CD4-positive, alpha-beta T cell (primary cell): ENCODE measurements at regions not wholly inside any gene's neighbourhood (a gene's known extent, or its start where the extent isn't known, plus 50 kb on each side); places are given as distances from the start of the nearest gene placed in this dataset.

Experiments used
- ATAC-seq: fragments of 200-7000 bp; cut with Tn5 transposase; one replicate; pipeline ENCODE4 v1.10.0; 2022; ENCODE audit warnings: mild to moderate bottlenecking; ENCODE audit not compliant: poor library complexity
- CTCF ChIA-PET: fragments of 350-600 bp; sonication (Branson Sonifier 250); formaldehyde crosslinking; loops from one replicate; lab custom pipeline; 2021; ENCODE audit warnings: antibody characterized with exemption, inconsistent platforms; lab: Charles Lee
- POLR2A ChIA-PET: fragments of 350-600 bp; sonication (Branson Sonifier 250); formaldehyde crosslinking; loops from one replicate; lab custom pipeline; 2021; ENCODE audit warnings: antibody characterized with exemption, inconsistent platforms; lab: Charles Lee
- DNase-seq, 14 experiments: peaks; one replicate each; pipeline ENCODE4 v3.0.0-alpha.2; 2013 to 2020; ENCODE audit warnings: mixed read lengths in 2 of 14
- H3K27ac ChIP-seq, 2 donors: one replicate each; pipeline versions ENCODE4 v1.5.1 to v1.7.0; 2013; ENCODE audit warnings: low read length in 2 of 2, low read depth in 1 of 2, mild to moderate bottlenecking in 1 of 2
- H3K27me3 ChIP-seq, 2 experiments: 1 replicate in 1 of 2; 2 replicates in 1 of 2; pipeline versions ENCODE4 v1.6.1 to v1.7.0; 2013; ENCODE audit warnings: low read length in 2 of 2, control low read depth in 1 of 2, mild to moderate bottlenecking in 1 of 2, moderate library complexity in 1 of 2; ENCODE audit not compliant: insufficient read depth in 2 of 2, control insufficient read depth in 1 of 2
- H3K36me3 ChIP-seq: one replicate; pipeline ENCODE4 v1.6.1; 2013; ENCODE audit warnings: low read length, control low read depth; ENCODE audit not compliant: insufficient read depth
- H3K4me1 ChIP-seq: one replicate; pipeline ENCODE4 v1.6.1; 2013; ENCODE audit warnings: low read length, control low read depth; ENCODE audit not compliant: insufficient read depth
- H3K4me3 ChIP-seq: one replicate; pipeline ENCODE4 v1.5.1; 2013; ENCODE audit warnings: mild to moderate bottlenecking, low read length, moderate library complexity
- H3K9me3 ChIP-seq, 2 experiments: 1 replicate in 1 of 2; 2 replicates in 1 of 2; pipeline versions ENCODE4 v1.6.1 to v1.7.0; 2013; ENCODE audit warnings: low read length in 2 of 2, mild to moderate bottlenecking in 2 of 2, control low read depth in 1 of 2, moderate library complexity in 1 of 2; ENCODE audit not compliant: control insufficient read depth in 1 of 2, insufficient read depth in 1 of 2
- H3K27ac Mint-ChIP-seq: one replicate; pipeline ENCODE4 v1.8.0; 2020; ENCODE audit warnings: mixed read lengths
- H3K27me3 Mint-ChIP-seq: one replicate; pipeline ENCODE4 v1.8.0; 2021; ENCODE audit warnings: mixed read lengths
- H3K36me3 Mint-ChIP-seq: one replicate; pipeline ENCODE4 v1.8.0; 2021; ENCODE audit warnings: low read depth, mixed read lengths
- H3K4me1 Mint-ChIP-seq: one replicate; pipeline ENCODE4 v1.8.0; 2021; ENCODE audit warnings: low read depth, mixed read lengths
- H3K4me3 Mint-ChIP-seq: one replicate; pipeline ENCODE4 v1.8.0; 2020; ENCODE audit warnings: mild to moderate bottlenecking, mixed read lengths
- H3K9me3 Mint-ChIP-seq: one replicate; pipeline ENCODE4 v1.8.0; 2020; ENCODE audit warnings: mixed read lengths
- CTCF ChIP-seq: fragments of 200-600 bp; IDR thresholded peaks from one replicate; pipeline ENCODE4 v1.8.0; 2022; ENCODE audit warnings: antibody characterized with exemption, mild to moderate bottlenecking
- intact Hi-C, 2 experiments: fragments of 100-400 bp; cut with DNase I in 1 of 2; cut with micrococcal nuclease in 1 of 2; formaldehyde crosslinking; loops; one replicate each; pipeline versions ENCODE4 v1.15.1 to v1.9.0; 2023 to 2025; cut with DNase I, micrococcal nuclease

GRCh38 chr10:78820007-78820362 is 248.8 kb upstream of the ZMIZ1 start:
- no peaks in the 10 kb centered on the region for H3K9me3 ChIP-seq
- no peak overlapping the region for H3K27ac Mint-ChIP-seq
- intact Hi-C loops, result no loop called here
- ATAC-seq (no peak), DNase-seq (no peak)
- no peak overlapping the region for H3K4me3 ChIP-seq
- H3K4me3 Mint-ChIP-seq, result no peak overlapping the region
- H3K36me3 ChIP-seq, result no peaks in the 10 kb centered on the region
- no peaks in the 10 kb centered on the region for H3K9me3 Mint-ChIP-seq
- H3K27ac ChIP-seq, result no peak overlapping the region
- CTCF ChIA-PET, result no interaction called here
- H3K4me1 Mint-ChIP-seq, result no peaks in the 10 kb centered on the region
- H3K27me3 Mint-ChIP-seq, result no peaks in the 10 kb centered on the region
- no peaks in the 10 kb centered on the region for H3K36me3 Mint-ChIP-seq
- H3K4me1 ChIP-seq, result no peaks in the 10 kb centered on the region
- no peaks in the 10 kb centered on the region for H3K27me3 ChIP-seq
- POLR2A ChIA-PET, result no interaction called here
- no peak for TF ChIP-seq CTCF

DNA sequence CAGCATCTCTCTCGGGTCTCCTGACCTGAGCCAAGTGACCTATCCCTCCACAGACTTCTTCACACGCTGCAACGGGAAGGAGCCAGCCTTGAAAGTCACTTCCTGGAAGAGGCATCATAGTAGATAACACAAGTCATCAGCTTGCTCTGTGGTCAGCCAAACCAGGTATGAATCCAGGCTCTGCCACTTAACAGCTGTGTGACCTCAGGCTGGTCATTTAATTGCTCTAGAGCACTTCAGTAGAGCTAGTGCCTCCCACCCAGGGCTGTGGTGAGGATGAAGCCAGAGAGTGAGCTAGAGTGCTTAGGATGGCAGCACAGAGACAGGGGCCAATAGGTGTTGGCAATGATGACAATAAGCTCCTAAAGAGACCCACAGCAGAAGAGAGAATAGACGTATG is 247.7 kb upstream of the ZMIZ1 start:
- Mint-ChIP-seq H3K36me3 (no peaks in the 10 kb centered on the region), H3K4me1 (no peaks in the 10 kb centered on the region), H3K27ac (no peak overlapping the region), H3K4me3 (no peak overlapping the region), H3K27me3 (no peaks in the 10 kb centered on the region), H3K9me3 (no peaks in the 10 kb centered on the region)
- TF ChIP-seq CTCF, result no peak
- intact Hi-C loops, result no loop called here
- no peak overlapping the region for H3K4me3 ChIP-seq
- no peaks in the 10 kb centered on the region for H3K27me3 ChIP-seq
- ChIA-PET POLR2A (no interaction called here), CTCF (no interaction called here)
- no peaks in the 10 kb centered on the region for H3K36me3 ChIP-seq
- H3K4me1 ChIP-seq, result no peaks in the 10 kb centered on the region
- no peaks in the 10 kb centered on the region for H3K9me3 ChIP-seq
- DNase-seq (no peak), ATAC-seq (no peak)
- H3K27ac ChIP-seq, result no peak overlapping the region

GRCh38 chr10:78828647-78829539 is 239.9 kb upstream of the ZMIZ1 start:
- CTCF ChIA-PET, result no interaction called here

More at GRCh38 chr10:78828647-78829539, 239.9 kb upstream of the ZMIZ1 start:
- intact Hi-C loops, result no loop called here
- no peaks in the 10 kb centered on the region for H3K4me1 ChIP-seq
- H3K4me1 Mint-ChIP-seq, result no peaks in the 10 kb centered on the region
- H3K9me3 ChIP-seq, result peaks cover 11 to 16% of the 10 kb centered on the region in 2 experiments
- no peak overlapping the region for H3K27ac ChIP-seq
- no peak for TF ChIP-seq CTCF
- peaks cover 24% of the 10 kb centered on the region for H3K27me3 Mint-ChIP-seq
- no peak overlapping the region for H3K4me3 Mint-ChIP-seq
- no peak overlapping the region for H3K27ac Mint-ChIP-seq
- peaks cover under 1 to 3% of the 10 kb centered on the region in 2 experiments for H3K27me3 ChIP-seq
- POLR2A ChIA-PET, result no interaction called here
- no peak overlapping the region for H3K4me3 ChIP-seq
- no peak for ATAC-seq
- DNase-seq, result no peak
- H3K9me3 Mint-ChIP-seq, result no peaks in the 10 kb centered on the region
- no peaks in the 10 kb centered on the region for H3K36me3 Mint-ChIP-seq
- H3K36me3 ChIP-seq, result no peaks in the 10 kb centered on the region
